PC-9 (cell line): ENCODE measurements at regions not wholly inside any gene's neighbourhood (a gene's known extent, or its start where the extent isn't known, plus 50 kb on each side); places are given as distances from the start of the nearest gene placed in this dataset.
"Not testable (repeated sequence)": the region's sequence is repeated elsewhere in the genome, so short reads cannot be mapped to it uniquely, and the experiment has no call there.

Experiments
- BruUV-seq: library from RNA; stranded (reverse); fragments of 400-500 nt; replicated peaks from 2 replicates; lab custom pipeline; 2021; lab: Mats Ljungman, UMichigan
- CTCF ChIA-PET: fragments of 300-600 bp; sonication (Branson Sonifier 250); formaldehyde crosslinking; loops from one replicate; lab custom pipeline; 2022; ENCODE audit warnings: antibody characterized with exemption; lab: Charles Lee
- POLR2A ChIA-PET: fragments of 300-600 bp; sonication (Branson Sonifier 250); formaldehyde crosslinking; loops from one replicate; lab custom pipeline; 2022; ENCODE audit warnings: antibody characterized with exemption; ENCODE audit not compliant: unreplicated experiment; lab: Charles Lee
- DNase-seq, 2 experiments: peaks; one replicate each; pipeline versions ENCODE4 v3.0.0 to v3.0.0-alpha.2; 2015 to 2022; ENCODE audit warnings: mixed read lengths in 1 of 2
- H2AFZ ChIP-seq: fragments of 200-600 bp; sonication (generic); 2 replicates; pipeline ENCODE4 v1.8.1; 2017; ENCODE audit warnings: antibody characterized with exemption
- H3F3A ChIP-seq: fragments of 200-600 bp; sonication (generic); 2 replicates; pipeline ENCODE4 v1.8.1; 2017; ENCODE audit warnings: antibody characterized with exemption, mild to moderate bottlenecking, low read depth; ENCODE audit not compliant: insufficient read depth
- H3K27ac ChIP-seq: fragments of 200-600 bp; sonication (generic); 2 replicates; pipeline ENCODE4 v1.6.1; 2016; ENCODE audit warnings: mixed run types
- H3K27me3 ChIP-seq: fragments of 200-600 bp; sonication (generic); 2 replicates; pipeline ENCODE4 v1.6.1; 2016; ENCODE audit warnings: low read depth, mixed run types; ENCODE audit not compliant: insufficient read depth
- H3K36me3 ChIP-seq: fragments of 200-600 bp; sonication (generic); 2 replicates; pipeline ENCODE4 v1.6.1; 2016; ENCODE audit warnings: low read depth, mixed run types
- H3K4me1 ChIP-seq: fragments of 200-600 bp; sonication (generic); replicated peaks from 2 replicates; pipeline ENCODE4 v1.6.1; 2016; ENCODE audit warnings: mixed run types; ENCODE audit not compliant: insufficient read depth
- H3K4me2 ChIP-seq: fragments of 200-600 bp; sonication (generic); 2 replicates; pipeline ENCODE4 v1.6.1; 2017; ENCODE audit warnings: mixed run types
- H3K4me3 ChIP-seq: fragments of 200-600 bp; sonication (generic); 2 replicates; pipeline ENCODE4 v1.6.1; 2016; ENCODE audit warnings: mixed run types
- H3K79me2 ChIP-seq: fragments of 200-600 bp; sonication (generic); 2 replicates; pipeline ENCODE4 v1.6.1; 2017; ENCODE audit warnings: low read depth, mixed run types
- H3K9me2 ChIP-seq: fragments of 200-600 bp; sonication (generic); 2 replicates; pipeline ENCODE4 v1.8.1; 2017; ENCODE audit warnings: mild to moderate bottlenecking; ENCODE audit not compliant: insufficient read depth
- H3K9me3 ChIP-seq: fragments of 200-600 bp; sonication (generic); 2 replicates; pipeline ENCODE4 v1.8.1; 2016; ENCODE audit warnings: low read depth; ENCODE audit not compliant: insufficient read depth
- H4K20me1 ChIP-seq: fragments of 200-600 bp; sonication (generic); 2 replicates; pipeline ENCODE4 v1.8.1; 2017; ENCODE audit not compliant: insufficient read depth
- EZH2 ChIP-seq: fragments of 200-600 bp; sonication (generic); IDR thresholded peaks from 2 replicates; pipeline ENCODE4 v1.8.0; 2017; ENCODE audit warnings: antibody characterized with exemption, low read depth
- intact Hi-C: fragments of 100-400 bp; cut with micrococcal nuclease; formaldehyde crosslinking; loops from one replicate; pipeline ENCODE4 v1.10.0; 2022; ENCODE audit not compliant: unreplicated experiment
- TF ChIP-seq, protein P1 (sequence below): fragments of 200-600 bp; sonication (generic); conservative IDR thresholded peaks from 2 replicates; pipeline ENCODE4 v1.6.1; 2017; ENCODE audit warnings: mixed run types, antibody characterized with exemption, mild to moderate bottlenecking, moderate library complexity

- POLR2A ChIA-PET = no interaction called here
- Histone ChIP-seq H3K79me2 (no peaks in the 10 kb centered on the region), H3K4me3 (no peak overlapping the region), H3K27ac (no peak overlapping the region), H2AFZ (no peak overlapping the region), H3K9me3 (no peaks in the 10 kb centered on the region), H3K4me1 (no peaks in the 10 kb centered on the region), H3K9me2 (no peaks in the 10 kb centered on the region), H3K4me2 (no peak overlapping the region), H4K20me1 (no peaks in the 10 kb centered on the region), H3F3A (no peaks in the 10 kb centered on the region), H3K36me3 (no peaks in the 10 kb centered on the region), H3K27me3 (no peaks in the 10 kb centered on the region)
- intact Hi-C loops = no loop called here
- no peak for TF ChIP-seq EZH2
- TF ChIP-seq, protein P1, sequence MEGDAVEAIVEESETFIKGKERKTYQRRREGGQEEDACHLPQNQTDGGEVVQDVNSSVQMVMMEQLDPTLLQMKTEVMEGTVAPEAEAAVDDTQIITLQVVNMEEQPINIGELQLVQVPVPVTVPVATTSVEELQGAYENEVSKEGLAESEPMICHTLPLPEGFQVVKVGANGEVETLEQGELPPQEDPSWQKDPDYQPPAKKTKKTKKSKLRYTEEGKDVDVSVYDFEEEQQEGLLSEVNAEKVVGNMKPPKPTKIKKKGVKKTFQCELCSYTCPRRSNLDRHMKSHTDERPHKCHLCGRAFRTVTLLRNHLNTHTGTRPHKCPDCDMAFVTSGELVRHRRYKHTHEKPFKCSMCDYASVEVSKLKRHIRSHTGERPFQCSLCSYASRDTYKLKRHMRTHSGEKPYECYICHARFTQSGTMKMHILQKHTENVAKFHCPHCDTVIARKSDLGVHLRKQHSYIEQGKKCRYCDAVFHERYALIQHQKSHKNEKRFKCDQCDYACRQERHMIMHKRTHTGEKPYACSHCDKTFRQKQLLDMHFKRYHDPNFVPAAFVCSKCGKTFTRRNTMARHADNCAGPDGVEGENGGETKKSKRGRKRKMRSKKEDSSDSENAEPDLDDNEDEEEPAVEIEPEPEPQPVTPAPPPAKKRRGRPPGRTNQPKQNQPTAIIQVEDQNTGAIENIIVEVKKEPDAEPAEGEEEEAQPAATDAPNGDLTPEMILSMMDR = no peak
- CTCF ChIA-PET = no interaction called here
- no TSS peak for BruUV-seq
- DNase-seq = no peak
Measured at GRCh38 chr14:25298238-25298637, 248.3 kb upstream of the STXBP6 start.

DNA sequence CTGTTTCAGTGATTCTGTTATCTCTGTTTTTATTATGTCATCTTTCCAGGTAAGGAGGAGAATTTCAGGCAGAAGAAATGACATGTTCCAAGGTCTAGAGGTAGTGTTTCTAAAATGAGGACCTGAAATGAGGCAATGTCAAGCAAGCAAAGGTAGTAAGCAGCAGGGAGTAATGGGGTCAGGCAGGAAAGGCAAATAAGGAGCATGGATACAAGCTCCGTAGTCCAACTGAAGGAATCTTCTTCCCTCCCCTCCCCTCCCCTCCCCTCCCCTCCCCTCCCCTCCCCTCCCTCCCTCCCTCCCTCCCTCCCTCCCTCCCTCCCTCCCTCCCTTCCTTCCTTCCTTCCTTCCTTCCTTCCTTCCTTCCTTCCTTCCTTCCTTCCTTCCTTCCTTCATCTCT lies 240.2 kb upstream of the STXBP6 start:
- H3K4me2 ChIP-seq, CTCF ChIA-PET, H3K9me3 ChIP-seq, H3K9me2 ChIP-seq, H3K4me3 ChIP-seq, H2AFZ ChIP-seq, DNase-seq, H3K4me1 ChIP-seq, H4K20me1 ChIP-seq, intact Hi-C loops, BruUV-seq, H3K79me2 ChIP-seq, H3K27me3 ChIP-seq, POLR2A ChIA-PET, H3K27ac ChIP-seq, H3F3A ChIP-seq, H3K36me3 ChIP-seq: not testable (repeated sequence)

- H3F3A ChIP-seq = no peaks in the 10 kb centered on the region
- ChIA-PET CTCF (no interaction called here), POLR2A (no interaction called here)
- H2AFZ ChIP-seq = no peak overlapping the region
- no peak overlapping the region for H3K27ac ChIP-seq
- no peak for TF ChIP-seq EZH2
- TF ChIP-seq, protein P1 = no peak
- intact Hi-C loops = no loop called here
- H3K27me3 ChIP-seq = no peaks in the 10 kb centered on the region
- no peak overlapping the region for H3K4me2 ChIP-seq
- no peak for DNase-seq
- no peaks in the 10 kb centered on the region for H3K9me2 ChIP-seq
- H3K79me2 ChIP-seq = no peaks in the 10 kb centered on the region
- H3K4me3 ChIP-seq = no peak overlapping the region
- H3K36me3 ChIP-seq = no peaks in the 10 kb centered on the region
- no peaks in the 10 kb centered on the region for H3K4me1 ChIP-seq
- H4K20me1 ChIP-seq = no peaks in the 10 kb centered on the region
- no TSS peak for BruUV-seq
- H3K9me3 ChIP-seq = no peaks in the 10 kb centered on the region
Measured at GRCh38 chr14:25274529-25274928, 224.6 kb upstream of the STXBP6 start.

GRCh38 chr14:25267186-25267585 lies 217.2 kb upstream of the STXBP6 start:
- Histone ChIP-seq H3K4me3 (no peak overlapping the region), H3K4me2 (no peak overlapping the region), H3K9me2 (no peaks in the 10 kb centered on the region), H3K4me1 (no peaks in the 10 kb centered on the region), H2AFZ (no peak overlapping the region), H3K79me2 (no peaks in the 10 kb centered on the region), H3F3A (no peaks in the 10 kb centered on the region), H3K36me3 (no peaks in the 10 kb centered on the region), H3K27me3 (no peaks in the 10 kb centered on the region), H3K27ac (no peak overlapping the region), H3K9me3 (no peaks in the 10 kb centered on the region), H4K20me1 (no peaks in the 10 kb centered on the region)
- DNase-seq = no peak
- no TSS peak for BruUV-seq
- ChIA-PET CTCF (no interaction called here), POLR2A (no interaction called here)
- intact Hi-C loops = no loop called here
- no peak for TF ChIP-seq EZH2
- TF ChIP-seq, protein P1 = no peak
